ENCODE measurements at regions not wholly inside any gene's neighbourhood (a gene's known extent, or its start where the extent isn't known, plus 50 kb on each side); places are given as distances from the start of the nearest gene placed in this dataset.

GRCh38 chr12:107493135-107493494 is 192.5 kb upstream of the PWP1 start:
- in situ Hi-C loops (cut with HindIII; ENCODE audit: low sequenced_read_pairs) = no loop called here
- no peak for DNase-seq (ENCODE audit: low read depth, low spot score)
- H3K4me3 ChIP-seq (ENCODE audit: low read depth, low read length) = no peak overlapping the region
- TF ChIP-seq, protein P1, sequence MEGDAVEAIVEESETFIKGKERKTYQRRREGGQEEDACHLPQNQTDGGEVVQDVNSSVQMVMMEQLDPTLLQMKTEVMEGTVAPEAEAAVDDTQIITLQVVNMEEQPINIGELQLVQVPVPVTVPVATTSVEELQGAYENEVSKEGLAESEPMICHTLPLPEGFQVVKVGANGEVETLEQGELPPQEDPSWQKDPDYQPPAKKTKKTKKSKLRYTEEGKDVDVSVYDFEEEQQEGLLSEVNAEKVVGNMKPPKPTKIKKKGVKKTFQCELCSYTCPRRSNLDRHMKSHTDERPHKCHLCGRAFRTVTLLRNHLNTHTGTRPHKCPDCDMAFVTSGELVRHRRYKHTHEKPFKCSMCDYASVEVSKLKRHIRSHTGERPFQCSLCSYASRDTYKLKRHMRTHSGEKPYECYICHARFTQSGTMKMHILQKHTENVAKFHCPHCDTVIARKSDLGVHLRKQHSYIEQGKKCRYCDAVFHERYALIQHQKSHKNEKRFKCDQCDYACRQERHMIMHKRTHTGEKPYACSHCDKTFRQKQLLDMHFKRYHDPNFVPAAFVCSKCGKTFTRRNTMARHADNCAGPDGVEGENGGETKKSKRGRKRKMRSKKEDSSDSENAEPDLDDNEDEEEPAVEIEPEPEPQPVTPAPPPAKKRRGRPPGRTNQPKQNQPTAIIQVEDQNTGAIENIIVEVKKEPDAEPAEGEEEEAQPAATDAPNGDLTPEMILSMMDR (IDR thresholded peaks at IDR 0.05; ENCODE audit: low read depth, low read length) = no peak

GRCh38 chr12:107493666-107494065 is 191.9 kb upstream of the PWP1 start:
- no peak overlapping the region for H3K4me3 ChIP-seq (ENCODE audit: low read depth, low read length)
- TF ChIP-seq, protein P1 (IDR thresholded peaks at IDR 0.05; ENCODE audit: low read depth, low read length) = no peak
- in situ Hi-C loops (cut with HindIII; ENCODE audit: low sequenced_read_pairs) = no loop called here
- DNase-seq (ENCODE audit: low read depth, low spot score) = no peak

- in situ Hi-C loops (cut with HindIII; ENCODE audit: low sequenced_read_pairs) = no loop called here
- TF ChIP-seq, protein P1 (IDR thresholded peaks at IDR 0.05; ENCODE audit: low read depth, low read length) = no peak
- H3K4me3 ChIP-seq (ENCODE audit: low read depth, low read length) = no peak overlapping the region
- DNase-seq (ENCODE audit: low read depth, low spot score) = no peak
These were observed 191.3 kb upstream of the PWP1 start for GRCh38 chr12:107494331-107494730.

DNA sequence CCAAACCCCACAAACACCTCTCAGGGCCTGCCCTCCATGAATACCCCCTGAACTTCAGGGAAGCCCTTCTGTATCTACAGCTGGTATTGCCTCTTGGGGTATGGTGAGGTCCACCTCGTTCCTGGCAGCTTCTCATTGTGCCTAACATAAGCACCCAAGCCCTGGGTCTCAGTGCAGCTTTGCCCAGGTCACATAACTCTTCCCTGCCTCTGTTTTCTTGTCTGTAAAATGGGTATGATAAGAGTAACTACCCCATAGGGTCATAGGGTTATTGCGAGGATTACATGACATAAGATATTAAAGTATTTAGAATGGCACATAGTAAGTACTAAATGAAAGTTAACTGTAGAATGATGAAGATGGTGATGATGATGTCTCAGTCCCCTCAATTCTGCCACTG is 190.0 kb upstream of the PWP1 start:
- in situ Hi-C loops (cut with HindIII; ENCODE audit: low sequenced_read_pairs) = no loop called here
- TF ChIP-seq, protein P1 (IDR thresholded peaks at IDR 0.05; ENCODE audit: low read depth, low read length) = no peak
- no peak overlapping the region for H3K4me3 ChIP-seq (ENCODE audit: low read depth, low read length)
- DNase-seq (ENCODE audit: low read depth, low spot score) = no peak

GRCh38 chr12:107497231-107497630 is 188.4 kb upstream of the PWP1 start:
- no peak for DNase-seq (ENCODE audit: low read depth, low spot score)
- TF ChIP-seq, protein P1 (IDR thresholded peaks at IDR 0.05; ENCODE audit: low read depth, low read length) = no peak
- in situ Hi-C loops (cut with HindIII; ENCODE audit: low sequenced_read_pairs) = no loop called here
- no peak overlapping the region for H3K4me3 ChIP-seq (ENCODE audit: low read depth, low read length)

DNA sequence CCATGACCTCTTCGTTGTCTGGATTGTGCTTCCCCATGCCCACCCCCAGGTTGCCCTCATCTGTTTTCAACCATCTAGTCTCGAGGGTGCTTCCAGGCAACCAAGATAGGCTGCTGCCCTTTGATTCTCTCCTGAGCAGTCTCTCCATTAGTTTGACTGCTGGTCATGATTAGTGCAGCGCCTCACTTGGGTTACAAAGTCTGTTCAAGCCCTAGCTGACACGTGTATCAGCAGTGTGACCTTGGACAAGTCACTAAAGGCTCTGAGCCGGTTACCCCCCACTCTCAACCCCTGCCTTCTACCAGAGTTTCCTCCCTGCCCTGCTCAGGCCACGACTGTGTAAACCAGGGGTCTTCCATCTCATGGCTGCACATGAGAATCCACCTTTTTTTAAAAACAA is 185.3 kb upstream of the PWP1 start:
- in situ Hi-C loops (cut with HindIII; ENCODE audit: low sequenced_read_pairs) = no loop called here
- no peak for DNase-seq (ENCODE audit: low read depth, low spot score)
- H3K4me3 ChIP-seq (ENCODE audit: low read depth, low read length) = no peak overlapping the region
- TF ChIP-seq, protein P1 (IDR thresholded peaks at IDR 0.05; ENCODE audit: low read depth, low read length) = no peak

DNA sequence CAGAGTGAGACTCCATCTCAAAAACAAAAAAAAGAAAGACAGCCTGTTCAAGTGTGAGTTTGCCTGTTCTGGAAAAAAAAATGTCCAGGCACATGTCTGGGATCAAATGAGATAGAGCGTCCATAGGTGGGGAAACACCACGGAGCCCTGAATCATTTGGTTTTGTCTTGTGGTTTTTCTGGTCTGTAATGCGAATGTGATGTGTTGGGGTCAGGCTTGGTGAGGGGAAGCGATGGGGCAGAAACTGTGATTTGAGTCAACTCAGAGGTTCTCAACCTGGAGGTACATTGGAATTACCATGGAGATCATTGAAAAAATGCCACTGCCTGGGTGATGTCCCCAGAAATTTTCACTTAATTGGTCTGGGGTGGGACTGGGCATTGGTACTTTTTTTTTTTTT is 183.9 kb upstream of the PWP1 start:
- in situ Hi-C loops (cut with HindIII; ENCODE audit: low sequenced_read_pairs) = no loop called here
- TF ChIP-seq, protein P1 (IDR thresholded peaks at IDR 0.05; ENCODE audit: low read depth, low read length) = no peak

More for the DNA sequence above, 183.9 kb upstream of the PWP1 start:
- DNase-seq (ENCODE audit: low read depth, low spot score) = no peak
- no peak overlapping the region for H3K4me3 ChIP-seq (ENCODE audit: low read depth, low read length)

All from astrocyte of the spinal cord (primary cell).